ENCODE measurements at regions not wholly inside any gene's neighbourhood (a gene's known extent, or its start where the extent isn't known, plus 50 kb on each side); places are given as distances from the start of the nearest gene placed in this dataset.

GRCh38 chr12:22993609-22994315 lies 368.8 kb downstream of the ETNK1 start:
- DNase-seq: no peak

- no peak for DNase-seq
Observed at GRCh38 chr12:22994316-22994675, 369.3 kb downstream of the ETNK1 start.

- no peak for DNase-seq
Observed at GRCh38 chr12:23001487-23001886, 376.5 kb downstream of the ETNK1 start.

GRCh38 chr12:23002381-23002780 lies 377.4 kb downstream of the ETNK1 start:
- DNase-seq: no peak

GRCh38 chr12:23004473-23005020 lies 379.6 kb downstream of the ETNK1 start:
- DNase-seq: no peak

GRCh38 chr12:23005387-23005786 lies 380.4 kb downstream of the ETNK1 start:
- no peak for DNase-seq

- no peak for DNase-seq
Observed at GRCh38 chr12:23006413-23006812, 381.4 kb downstream of the ETNK1 start.

GRCh38 chr12:23008623-23009022 lies 383.7 kb downstream of the ETNK1 start:
- DNase-seq: no peak

GRCh38 chr12:23014749-23015148 lies 389.8 kb downstream of the ETNK1 start:
- peak in 1 of 4 experiments; percentile 1 for DNase-seq

- DNase-seq: no peak
Observed at GRCh38 chr12:23025372-23026016, 400.5 kb downstream of the ETNK1 start.

GRCh38 chr12:23028158-23028802 lies 403.3 kb downstream of the ETNK1 start:
- DNase-seq: no peak

- no peak for DNase-seq
Observed at GRCh38 chr12:23029185-23029584, 404.2 kb downstream of the ETNK1 start.

- DNase-seq: no peak
Observed at GRCh38 chr12:23039834-23040233, 414.9 kb downstream of the ETNK1 start.

- no peak for DNase-seq
Observed at GRCh38 chr12:23041774-23042173, 416.8 kb downstream of the ETNK1 start.

GRCh38 chr12:23043646-23044045 lies 418.7 kb downstream of the ETNK1 start:
- no peak for DNase-seq

GRCh38 chr12:23049180-23049579 lies 424.2 kb downstream of the ETNK1 start:
- peak in 3 of 4 experiments; percentile 5 to 50 (median 45) for DNase-seq

GRCh38 chr12:23055004-23055403 lies 430.0 kb downstream of the ETNK1 start:
- DNase-seq: peak in 1 of 4 experiments; percentile 3

- no peak for DNase-seq
Observed at GRCh38 chr12:23057571-23057970, 432.6 kb downstream of the ETNK1 start.

GRCh38 chr12:23060161-23060560 lies 435.2 kb downstream of the ETNK1 start:
- DNase-seq: no peak

GRCh38 chr12:23063206-23063605 lies 438.2 kb downstream of the ETNK1 start:
- no peak for DNase-seq

GRCh38 chr12:23066095-23066494 lies 441.1 kb downstream of the ETNK1 start:
- peak in 2 of 4 experiments; percentile 10 to 17 for DNase-seq

GRCh38 chr12:23083267-23083666 lies 458.3 kb downstream of the ETNK1 start:
- DNase-seq: no peak

- DNase-seq: no peak
Observed at GRCh38 chr12:23084236-23084995, 459.4 kb downstream of the ETNK1 start.

Measured in suppressor macrophage (primary cell).